ENCODE measurements at regions not wholly inside any gene's neighbourhood (a gene's known extent, or its start where the extent isn't known, plus 50 kb on each side); places are given as distances from the start of the nearest gene placed in this dataset.
"Not testable (repeated sequence)": the region's sequence is repeated elsewhere in the genome, so short reads cannot be mapped to it uniquely, and the experiment has no call there.

- TF ChIP-seq PATZ1 (CRISPR knock-in tag; IDR thresholded peaks at IDR 0.05; ENCODE audit: borderline replicate concordance) (no peak), ZNF8 (CRISPR knock-in tag; IDR thresholded peaks at IDR 0.05) (no peak), ISL1 (CRISPR knock-in tag; IDR thresholded peaks at IDR 0.05) (no peak), RARB (CRISPR knock-in tag; IDR thresholded peaks at IDR 0.05) (no peak), TSHZ2 (CRISPR knock-in tag; IDR thresholded peaks at IDR 0.05) (no peak), ARNTL (CRISPR knock-in tag; IDR thresholded peaks at IDR 0.05; ENCODE audit: borderline replicate concordance, low read depth) (no peak), SNAI2 (CRISPR knock-in tag; IDR thresholded peaks at IDR 0.05) (no peak), ZNF70 (CRISPR knock-in tag; IDR thresholded peaks at IDR 0.05) (no peak), POU6F1 (CRISPR knock-in tag; IDR thresholded peaks at IDR 0.05; ENCODE audit: borderline replicate concordance, low read depth) (no peak)
- no peak for ATAC-seq
Observed at GRCh38 chr15:94864600-94864999, 633.2 kb downstream of the MCTP2 start.

GRCh38 chr15:94868265-94868664 lies 636.9 kb downstream of the MCTP2 start:
- not testable (repeated sequence) for ATAC-seq

GRCh38 chr15:94875550-94875949 lies 644.2 kb downstream of the MCTP2 start:
- TF ChIP-seq RARB (CRISPR knock-in tag; IDR thresholded peaks at IDR 0.05) (no peak), ZNF565 (CRISPR knock-in tag; conservative IDR thresholded peaks at IDR 0.05; ENCODE audit: low read depth) (no peak), CSDC2 (CRISPR knock-in tag; IDR thresholded peaks at IDR 0.05) (no peak), ESRRG (CRISPR knock-in tag; IDR thresholded peaks at IDR 0.05) (no peak), BACH2 (CRISPR knock-in tag; IDR thresholded peaks at IDR 0.05; ENCODE audit: borderline replicate concordance) (no peak), PATZ1 (CRISPR knock-in tag; IDR thresholded peaks at IDR 0.05; ENCODE audit: borderline replicate concordance) (no peak), ZFP30 (CRISPR knock-in tag; IDR thresholded peaks at IDR 0.05) (no peak), SNAI2 (CRISPR knock-in tag; IDR thresholded peaks at IDR 0.05) (no peak), OSR1 (CRISPR knock-in tag; IDR thresholded peaks at IDR 0.05) (no peak), ZNF70 (CRISPR knock-in tag; IDR thresholded peaks at IDR 0.05) (no peak), CSRNP3 (CRISPR knock-in tag; IDR thresholded peaks at IDR 0.05) (no peak), TOX (CRISPR knock-in tag; IDR thresholded peaks at IDR 0.05; ENCODE audit: borderline replicate concordance) (no peak), TCF4 (CRISPR knock-in tag; IDR thresholded peaks at IDR 0.05; ENCODE audit: borderline replicate concordance) (no peak), ZNF8 (CRISPR knock-in tag; IDR thresholded peaks at IDR 0.05) (no peak), CREB5 (CRISPR knock-in tag; IDR thresholded peaks at IDR 0.05; ENCODE audit: low read depth) (no peak), ARNTL (CRISPR knock-in tag; IDR thresholded peaks at IDR 0.05; ENCODE audit: borderline replicate concordance, low read depth) (no peak), PPARA (CRISPR knock-in tag; IDR thresholded peaks at IDR 0.05; ENCODE audit: borderline replicate concordance) (no peak), ISL1 (CRISPR knock-in tag; IDR thresholded peaks at IDR 0.05) (no peak), ZC3H10 (CRISPR knock-in tag; IDR thresholded peaks at IDR 0.05) (no peak), TSHZ2 (CRISPR knock-in tag; IDR thresholded peaks at IDR 0.05) (no peak)
- no peak for ATAC-seq

All from SK-N-SH treated with all-trans-retinoic acid at 6 μM for 48 hours (cell line).